Liver (tissue), 8 donors: ENCODE measurements at regions not wholly inside any gene's neighbourhood (a gene's known extent, or its start where the extent isn't known, plus 50 kb on each side); places are given as distances from the start of the nearest gene placed in this dataset.

Source experiments
- DNase-seq: peaks from one replicate; pipeline ENCODE4 v3.0.0-alpha.2; 2017; ENCODE audit warnings: low spot score
- H3K27ac ChIP-seq, 2 donors: one replicate each; pipeline ENCODE4 v1.7.0; 2013; ENCODE audit warnings: inconsistent platforms in 2 of 2, low read length in 2 of 2, control low read depth in 1 of 2, low read depth in 1 of 2, mild to moderate bottlenecking in 1 of 2
- H3K27me3 ChIP-seq, 4 donors: one replicate each; pipeline versions ENCODE4 v1.6.1 to v1.7.0; 2013; ENCODE audit warnings: low read length in 3 of 4, inconsistent platforms in 1 of 4, mild to moderate bottlenecking in 1 of 4, moderate library complexity in 1 of 4; ENCODE audit not compliant: control insufficient read depth in 4 of 4, insufficient read depth in 4 of 4
- H3K36me3 ChIP-seq, 4 donors: one replicate each; pipeline versions ENCODE4 v1.6.1 to v1.7.0; 2013; ENCODE audit warnings: low read length in 3 of 4, mild to moderate bottlenecking in 3 of 4, low read depth in 1 of 4, moderate library complexity in 1 of 4; ENCODE audit not compliant: control insufficient read depth in 4 of 4, insufficient read depth in 3 of 4
- H3K4me1 ChIP-seq, 4 donors: one replicate each; pipeline versions ENCODE4 v1.6.1 to v1.7.0; 2013; ENCODE audit warnings: low read length in 3 of 4, mild to moderate bottlenecking in 3 of 4, moderate library complexity in 1 of 4; ENCODE audit not compliant: control insufficient read depth in 4 of 4, insufficient read depth in 4 of 4
- H3K4me3 ChIP-seq, 3 donors: one replicate each; pipeline versions ENCODE4 v1.6.1 to v1.7.0; 2013; ENCODE audit warnings: low read length in 3 of 3, control low read depth in 1 of 3, low read depth in 1 of 3, mild to moderate bottlenecking in 1 of 3
- H3K9ac ChIP-seq, 2 donors: one replicate each; pipeline ENCODE4 v1.7.0; 2013; ENCODE audit warnings: low read length in 2 of 2, mild to moderate bottlenecking in 2 of 2, moderate library complexity in 2 of 2, control low read depth in 1 of 2, low read depth in 1 of 2
- H3K9me3 ChIP-seq, 4 donors: one replicate each; pipeline versions ENCODE4 v1.6.1 to v1.7.0; 2013; ENCODE audit warnings: low read length in 3 of 4; ENCODE audit not compliant: control insufficient read depth in 4 of 4
- ATF3 ChIP-seq: IDR thresholded peaks from 2 replicates; pipeline ENCODE4 v1.6.1; 2016; ENCODE audit warnings: antibody characterized with exemption
- CTCF ChIP-seq: fragments of 150-350 bp; IDR thresholded peaks from 2 replicates; pipeline ENCODE4 v1.5.1; 2017; ENCODE audit warnings: improper control_type of control experiment, low read depth, low read length; ENCODE audit not compliant: missing input control
- EGR1 ChIP-seq, 2 donors: IDR thresholded peaks; 2 replicates each; pipeline ENCODE4 v1.6.1; 2016 to 2018; ENCODE audit warnings: antibody characterized with exemption in 2 of 2, low read depth in 2 of 2
- FOXA1 ChIP-seq: IDR thresholded peaks from 2 replicates; pipeline ENCODE4 v1.6.1; 2016; ENCODE audit warnings: antibody characterized with exemption
- FOXA2 ChIP-seq: IDR thresholded peaks from 2 replicates; pipeline ENCODE4 v1.6.1; 2016; ENCODE audit warnings: antibody characterized with exemption
- GABPA ChIP-seq, 2 donors: IDR thresholded peaks in 1 of 2; conservative IDR thresholded peaks in 1 of 2; 2 replicates each; pipeline ENCODE4 v1.6.1; 2016; ENCODE audit warnings: antibody characterized with exemption in 2 of 2, mild to moderate bottlenecking in 1 of 2, moderate library complexity in 1 of 2
- HNF4A ChIP-seq, 2 donors: conservative IDR thresholded peaks; 2 replicates each; pipeline ENCODE4 v1.6.1; 2016; ENCODE audit warnings: antibody characterized with exemption in 2 of 2, mild to moderate bottlenecking in 2 of 2
- HNF4G ChIP-seq: IDR thresholded peaks from 2 replicates; pipeline ENCODE4 v1.6.1; 2016; ENCODE audit warnings: antibody characterized with exemption
- JUND ChIP-seq, 2 donors: IDR thresholded peaks; 2 replicates each; pipeline ENCODE4 v1.6.1; 2016; ENCODE audit warnings: antibody characterized with exemption in 2 of 2
- MAX ChIP-seq: IDR thresholded peaks from 2 replicates; pipeline ENCODE4 v1.6.1; 2016; ENCODE audit warnings: antibody characterized with exemption
- NR2F2 ChIP-seq: IDR thresholded peaks from 2 replicates; pipeline ENCODE4 v1.6.1; 2016; ENCODE audit warnings: antibody characterized with exemption
- RAD21 ChIP-seq, 2 donors: IDR thresholded peaks; 2 replicates each; pipeline ENCODE4 v1.6.1; 2016; ENCODE audit warnings: antibody characterized with exemption in 2 of 2, mild to moderate bottlenecking in 2 of 2
- RXRA ChIP-seq, 2 donors: IDR thresholded peaks; 2 replicates each; pipeline ENCODE4 v1.6.1; 2017 to 2018; ENCODE audit warnings: antibody characterized with exemption in 2 of 2, mild to moderate bottlenecking in 1 of 2
- SP1 ChIP-seq: IDR thresholded peaks from 2 replicates; pipeline ENCODE4 v1.6.1; 2018; ENCODE audit warnings: antibody characterized with exemption, mild to moderate bottlenecking
- TAF1 ChIP-seq: conservative IDR thresholded peaks from 2 replicates; pipeline ENCODE4 v1.6.1; 2016; ENCODE audit warnings: antibody characterized with exemption, mild to moderate bottlenecking
- YY1 ChIP-seq: IDR thresholded peaks from 2 replicates; pipeline ENCODE4 v1.6.1; 2016; ENCODE audit warnings: antibody characterized with exemption, mild to moderate bottlenecking
- ZBTB33 ChIP-seq: IDR thresholded peaks from 2 replicates; pipeline ENCODE4 v1.6.1; 2016; ENCODE audit warnings: antibody characterized with exemption
- WGBS: extraction: QIAGEN DNeasy Blood & Tissue Kit; methylation state at CpG from one replicate; pipeline ENCODE4 v1.1.7; 2013; 5-methylcytosine and 5-hydroxymethylcytosine counted together
- TF ChIP-seq, protein P1 (sequence below): IDR thresholded peaks from 2 replicates; pipeline ENCODE4 v1.6.1; 2016; ENCODE audit warnings: antibody characterized with exemption, mild to moderate bottlenecking
- donor health status: healthy.
- donor health status: healthy.
- donor health status: healthy.
- donor health status: healthy.
- donor health status: healthy.

GRCh38 chr2:173550143-173550542 lies 195.5 kb downstream of the CDCA7 start:
- no peak for DNase-seq
- no peaks in the 10 kb centered on the region for H3K27me3 ChIP-seq
- WGBS, result 79% methylated on average over 1 of the region's 1 CpG
- H3K9me3 ChIP-seq, result peaks cover 0 to 2% (median 0%) of the 10 kb centered on the region in 4 donors
- H3K4me3 ChIP-seq, result no peak overlapping the region
- H3K9ac ChIP-seq, result no peak overlapping the region
- TF ChIP-seq, protein P1, sequence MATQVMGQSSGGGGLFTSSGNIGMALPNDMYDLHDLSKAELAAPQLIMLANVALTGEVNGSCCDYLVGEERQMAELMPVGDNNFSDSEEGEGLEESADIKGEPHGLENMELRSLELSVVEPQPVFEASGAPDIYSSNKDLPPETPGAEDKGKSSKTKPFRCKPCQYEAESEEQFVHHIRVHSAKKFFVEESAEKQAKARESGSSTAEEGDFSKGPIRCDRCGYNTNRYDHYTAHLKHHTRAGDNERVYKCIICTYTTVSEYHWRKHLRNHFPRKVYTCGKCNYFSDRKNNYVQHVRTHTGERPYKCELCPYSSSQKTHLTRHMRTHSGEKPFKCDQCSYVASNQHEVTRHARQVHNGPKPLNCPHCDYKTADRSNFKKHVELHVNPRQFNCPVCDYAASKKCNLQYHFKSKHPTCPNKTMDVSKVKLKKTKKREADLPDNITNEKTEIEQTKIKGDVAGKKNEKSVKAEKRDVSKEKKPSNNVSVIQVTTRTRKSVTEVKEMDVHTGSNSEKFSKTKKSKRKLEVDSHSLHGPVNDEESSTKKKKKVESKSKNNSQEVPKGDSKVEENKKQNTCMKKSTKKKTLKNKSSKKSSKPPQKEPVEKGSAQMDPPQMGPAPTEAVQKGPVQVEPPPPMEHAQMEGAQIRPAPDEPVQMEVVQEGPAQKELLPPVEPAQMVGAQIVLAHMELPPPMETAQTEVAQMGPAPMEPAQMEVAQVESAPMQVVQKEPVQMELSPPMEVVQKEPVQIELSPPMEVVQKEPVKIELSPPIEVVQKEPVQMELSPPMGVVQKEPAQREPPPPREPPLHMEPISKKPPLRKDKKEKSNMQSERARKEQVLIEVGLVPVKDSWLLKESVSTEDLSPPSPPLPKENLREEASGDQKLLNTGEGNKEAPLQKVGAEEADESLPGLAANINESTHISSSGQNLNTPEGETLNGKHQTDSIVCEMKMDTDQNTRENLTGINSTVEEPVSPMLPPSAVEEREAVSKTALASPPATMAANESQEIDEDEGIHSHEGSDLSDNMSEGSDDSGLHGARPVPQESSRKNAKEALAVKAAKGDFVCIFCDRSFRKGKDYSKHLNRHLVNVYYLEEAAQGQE, result no peak
- TF ChIP-seq YY1 (no peak), GABPA (IDR thresholded peaks at IDR 0.05 in 1 of 2, conservative IDR thresholded peaks at IDR 0.05 in 1 of 2) (no peak), ATF3 (no peak), CTCF (no peak), TAF1 (no peak), HNF4G (no peak), RAD21 (IDR thresholded peaks at IDR 0.05) (no peak), SP1 (no peak), NR2F2 (no peak), ZBTB33 (no peak), FOXA1 (no peak), JUND (IDR thresholded peaks at IDR 0.05) (no peak), HNF4A (conservative IDR thresholded peaks at IDR 0.05) (no peak), MAX (no peak), FOXA2 (no peak), EGR1 (IDR thresholded peaks at IDR 0.05; ENCODE audit: low read depth in 2 of 2) (no peak)
- H3K4me1 ChIP-seq, result peaks cover 0 to 7% (median 4%) of the 10 kb centered on the region in 4 donors
- H3K36me3 ChIP-seq, result no peaks in the 10 kb centered on the region
- H3K27ac ChIP-seq, result no peak overlapping the region

DNA sequence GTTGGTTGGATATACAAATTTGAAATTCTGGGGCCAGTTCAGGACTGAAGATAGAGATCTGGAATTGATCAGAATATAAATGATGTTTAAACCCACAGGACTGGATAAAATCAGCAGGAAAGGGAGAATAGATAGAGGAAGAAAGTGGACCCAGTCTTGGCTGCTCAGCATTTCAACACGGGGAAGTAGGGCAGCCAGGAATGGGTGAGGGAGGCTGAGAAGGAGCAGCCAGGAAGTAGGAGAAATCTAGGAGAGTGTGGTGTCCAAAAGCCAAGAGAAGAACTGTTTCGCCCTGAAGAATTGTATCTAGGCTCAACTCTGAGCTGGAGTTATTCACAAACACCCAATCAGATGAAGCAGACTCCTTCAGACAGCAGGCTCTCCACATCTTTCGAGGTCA lies 197.9 kb downstream of the CDCA7 start:
- WGBS, result 61% methylated on average over 3 of the region's 3 CpGs
- H3K27ac ChIP-seq, result no peak overlapping the region
- H3K9ac ChIP-seq, result no peak overlapping the region
- H3K27me3 ChIP-seq, result no peaks in the 10 kb centered on the region
- H3K4me1 ChIP-seq, result no peaks in the 10 kb centered on the region
- no peak overlapping the region for H3K4me3 ChIP-seq
- peaks cover 0 to 2% (median 0%) of the 10 kb centered on the region in 4 donors for H3K9me3 ChIP-seq
- no peak for DNase-seq
- no peaks in the 10 kb centered on the region for H3K36me3 ChIP-seq
- no peak for TF ChIP-seq HNF4G
- TF ChIP-seq ZBTB33, result no peak
- no peak for TF ChIP-seq FOXA1
- no peak for TF ChIP-seq RXRA (IDR thresholded peaks at IDR 0.05)
- TF ChIP-seq RAD21 (IDR thresholded peaks at IDR 0.05), result no peak
- TF ChIP-seq, protein P1, result no peak
- no peak for TF ChIP-seq TAF1
- TF ChIP-seq YY1, result no peak
